ENCODE measurements at regions not wholly inside any gene's neighbourhood (a gene's known extent, or its start where the extent isn't known, plus 50 kb on each side); places are given as distances from the start of the nearest gene placed in this dataset.

- Histone ChIP-seq H3K9me3 (ENCODE audit: insufficient read depth, low read length, severe bottlenecking) (no peaks in the 10 kb centered on the region), H2AFZ (ENCODE audit: low read depth, low read length) (no peak overlapping the region), H3K27ac (ENCODE audit: low read length) (no peak overlapping the region), H3K9ac (ENCODE audit: low read depth, low read length) (no peak overlapping the region), H3K36me3 (ENCODE audit: insufficient read depth, low read length) (no peaks in the 10 kb centered on the region), H3K4me1 (ENCODE audit: insufficient read depth, low read length) (no peaks in the 10 kb centered on the region), H3K79me2 (ENCODE audit: insufficient read depth, low read length) (no peaks in the 10 kb centered on the region), H3K4me2 (ENCODE audit: insufficient read depth, low read length) (no peak overlapping the region), H3K27me3 (ENCODE audit: insufficient read depth, low read length, poor library complexity) (no peaks in the 10 kb centered on the region), H4K20me1 (ENCODE audit: insufficient read depth, low read length) (no peaks in the 10 kb centered on the region), H3K4me3 (ENCODE audit: low read depth in 1 of 2, low read length in 2 of 2) (no peak overlapping the region)
- ATAC-seq (ENCODE audit: insufficient read depth, low read depth) (no peak), DNase-seq (no peak)
- TF ChIP-seq EZH2 (IDR thresholded peaks at IDR 0.05; ENCODE audit: borderline replicate concordance, low read depth, low read length, severe bottlenecking) (no peak), CTCF (IDR thresholded peaks at IDR 0.05; ENCODE audit: borderline replicate concordance, extremely low read depth, low read length, poor library complexity, severe bottlenecking) (no peak)
These were observed 606.6 kb downstream of the EFNB2 start for GRCh38 chr13:105928901-105929300.

GRCh38 chr13:105928048-105928447 lies 607.4 kb downstream of the EFNB2 start:
- ATAC-seq (ENCODE audit: insufficient read depth, low read depth) = no peak
- Histone ChIP-seq H4K20me1 (ENCODE audit: insufficient read depth, low read length) (no peaks in the 10 kb centered on the region), H2AFZ (ENCODE audit: low read depth, low read length) (no peak overlapping the region), H3K27me3 (ENCODE audit: insufficient read depth, low read length, poor library complexity) (no peaks in the 10 kb centered on the region), H3K79me2 (ENCODE audit: insufficient read depth, low read length) (no peaks in the 10 kb centered on the region), H3K4me1 (ENCODE audit: insufficient read depth, low read length) (no peaks in the 10 kb centered on the region), H3K9me3 (ENCODE audit: insufficient read depth, low read length, severe bottlenecking) (no peaks in the 10 kb centered on the region), H3K4me3 (ENCODE audit: low read depth in 1 of 2, low read length in 2 of 2) (no peak overlapping the region), H3K36me3 (ENCODE audit: insufficient read depth, low read length) (no peaks in the 10 kb centered on the region), H3K27ac (ENCODE audit: low read length) (no peak overlapping the region), H3K9ac (ENCODE audit: low read depth, low read length) (no peak overlapping the region), H3K4me2 (ENCODE audit: insufficient read depth, low read length) (no peak overlapping the region)
- no peak for TF ChIP-seq CTCF (IDR thresholded peaks at IDR 0.05; ENCODE audit: borderline replicate concordance, extremely low read depth, low read length, poor library complexity, severe bottlenecking)
- DNase-seq = no peak

- no peak overlapping the region for H3K4me3 ChIP-seq (ENCODE audit: low read depth in 1 of 2, low read length in 2 of 2)
These were observed 610.0 kb downstream of the EFNB2 start for GRCh38 chr13:105925496-105925895.

More at GRCh38 chr13:105925496-105925895, 610.0 kb downstream of the EFNB2 start:
- H3K4me1 ChIP-seq (ENCODE audit: insufficient read depth, low read length) = no peaks in the 10 kb centered on the region
- H3K79me2 ChIP-seq (ENCODE audit: insufficient read depth, low read length) = no peaks in the 10 kb centered on the region
- no peak overlapping the region for H3K9ac ChIP-seq (ENCODE audit: low read depth, low read length)
- H3K27me3 ChIP-seq (ENCODE audit: insufficient read depth, low read length, poor library complexity) = no peaks in the 10 kb centered on the region
- no peak overlapping the region for H2AFZ ChIP-seq (ENCODE audit: low read depth, low read length)
- no peak overlapping the region for H3K4me2 ChIP-seq (ENCODE audit: insufficient read depth, low read length)
- no peaks in the 10 kb centered on the region for H3K9me3 ChIP-seq (ENCODE audit: insufficient read depth, low read length, severe bottlenecking)
- TF ChIP-seq CTCF (IDR thresholded peaks at IDR 0.05; ENCODE audit: borderline replicate concordance, extremely low read depth, low read length, poor library complexity, severe bottlenecking) = no peak
- TF ChIP-seq EZH2 (IDR thresholded peaks at IDR 0.05; ENCODE audit: borderline replicate concordance, low read depth, low read length, severe bottlenecking) = no peak
- H3K36me3 ChIP-seq (ENCODE audit: insufficient read depth, low read length) = no peaks in the 10 kb centered on the region
- ATAC-seq (ENCODE audit: insufficient read depth, low read depth) (no peak), DNase-seq (no peak)
- H3K27ac ChIP-seq (ENCODE audit: low read length) = no peak overlapping the region
- H4K20me1 ChIP-seq (ENCODE audit: insufficient read depth, low read length) = no peaks in the 10 kb centered on the region
